Stomach (tissue), 4 donors: ENCODE measurements at regions not wholly inside any gene's neighbourhood (a gene's known extent, or its start where the extent isn't known, plus 50 kb on each side); places are given as distances from the start of the nearest gene placed in this dataset.

Experiments used
- CTCF ChIP-seq, 7 experiments: fragments of 450-650 bp in 4 of 7; fragments of 200-600 bp in 3 of 7; sonication (generic) in 3 of 7; IDR thresholded peaks; one replicate each; pipeline ENCODE4 v1.5.1; 2016 to 2019; ENCODE audit warnings: antibody characterized with exemption in 7 of 7, control low read depth in 2 of 7, mild to moderate bottlenecking in 1 of 7
- POLR2A ChIP-seq, 4 donors: fragments of 450-650 bp; IDR thresholded peaks; one replicate each; pipeline ENCODE4 v1.6.1; 2016; ENCODE audit warnings: antibody characterized with exemption in 4 of 4, control low read depth in 2 of 4, mild to moderate bottlenecking in 1 of 4, moderate library complexity in 1 of 4
- POLR2AphosphoS5 ChIP-seq, 3 donors: sonication (generic); formaldehyde crosslinking; IDR thresholded peaks; one replicate each; pipeline ENCODE4 v1.6.1; 2016; ENCODE audit warnings: antibody characterized with exemption in 3 of 3

- TF ChIP-seq POLR2AphosphoS5 (IDR thresholded peaks at IDR 0.05) (no peak), POLR2A (IDR thresholded peaks at IDR 0.05) (no peak), CTCF (IDR thresholded peaks at IDR 0.05) (no peak)
These were observed 64.1 kb upstream of the FCN1 start for GRCh38 chr9:134981829-134982228.
